Daoy (cell line): ENCODE measurements at regions not wholly inside any gene's neighbourhood (a gene's known extent, or its start where the extent isn't known, plus 50 kb on each side); places are given as distances from the start of the nearest gene placed in this dataset.
A peak's percentile ranks its signal among the peaks of the same experiment; 100 is the strongest.
"Not testable (repeated sequence)": the region's sequence is repeated elsewhere in the genome, so short reads cannot be mapped to it uniquely, and the experiment has no call there.

Experiments
- DNase-seq: peaks from one replicate; pipeline ENCODE4 v3.0.0-alpha.2; 2015; ENCODE audit warnings: low read depth

- DNase-seq: no peak
Measured at GRCh38 chr3:197430934-197431333, 124.8 kb downstream of the BDH1 start.

GRCh38 chr3:197430502-197430901 lies 125.3 kb downstream of the BDH1 start:
- no peak for DNase-seq

DNA sequence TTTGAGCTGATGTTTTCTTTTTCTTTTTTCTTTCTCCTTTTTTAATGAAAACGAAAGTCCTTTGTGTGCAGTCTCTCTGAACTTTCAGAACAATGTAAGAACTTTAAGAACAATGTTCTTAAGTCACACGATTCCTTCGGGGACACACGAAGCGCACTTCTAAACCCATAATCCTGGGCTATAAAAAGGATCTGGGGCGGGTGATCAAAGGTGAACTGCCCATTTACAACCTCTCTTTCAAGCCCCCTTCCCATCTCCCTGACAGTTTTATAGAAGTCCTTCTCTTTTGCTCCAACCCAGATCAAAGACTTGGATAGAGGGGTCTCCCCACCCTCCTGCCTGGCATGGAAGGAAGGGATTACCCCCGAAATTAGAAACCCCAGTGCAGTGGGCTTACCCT lies 126.8 kb downstream of the BDH1 start:
- DNase-seq: no peak

DNA sequence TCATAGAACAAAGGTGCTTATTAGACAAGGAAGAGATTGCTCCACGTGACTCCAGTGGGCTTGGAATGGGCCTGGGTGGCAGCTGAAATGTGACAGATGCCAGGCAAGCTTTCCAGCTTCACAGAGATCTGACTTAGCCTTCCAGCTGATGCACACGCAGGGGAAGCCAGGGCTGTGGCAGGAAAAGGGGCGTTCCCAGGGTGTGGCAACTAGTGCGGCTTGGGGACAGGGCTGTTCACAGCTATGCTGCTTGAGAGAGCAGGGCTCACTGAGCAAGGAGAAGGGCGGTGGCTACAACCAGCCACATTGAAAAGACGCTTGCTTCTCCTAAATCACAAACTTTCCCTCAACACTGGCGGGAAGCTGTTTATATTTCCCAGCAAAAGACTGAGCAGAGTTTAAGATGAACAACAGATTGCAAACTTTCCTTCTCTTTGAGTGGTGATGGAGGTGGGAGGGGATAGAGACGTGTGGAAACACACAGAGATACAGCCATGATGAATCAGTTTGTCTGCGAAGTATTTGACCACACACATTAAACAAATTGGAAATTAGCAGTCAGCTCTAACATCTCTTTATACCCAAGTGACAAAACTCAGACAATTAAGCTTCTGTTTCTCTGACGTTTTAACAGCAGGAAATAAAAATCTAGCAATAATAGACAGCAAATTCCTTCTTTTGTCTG lies 127.5 kb downstream of the BDH1 start:
- DNase-seq: peak; percentile 85

GRCh38 chr3:197427021-197427420 lies 128.6 kb upstream of the DLG1 start:
- peak; percentile 20 for DNase-seq

- DNase-seq: peak; percentile 87
Measured at GRCh38 chr3:197426121-197426566, 127.7 kb upstream of the DLG1 start.

GRCh38 chr3:197425485-197426120 lies 127.2 kb upstream of the DLG1 start:
- no peak for DNase-seq

- DNase-seq: no peak
Measured at GRCh38 chr3:197424674-197425484, 126.5 kb upstream of the DLG1 start.

GRCh38 chr3:197424266-197424665 lies 125.9 kb upstream of the DLG1 start:
- no peak for DNase-seq

GRCh38 chr3:197423376-197423775 lies 125.0 kb upstream of the DLG1 start:
- DNase-seq: no peak

GRCh38 chr3:197422506-197422905 lies 124.1 kb upstream of the DLG1 start:
- DNase-seq: no peak

DNA sequence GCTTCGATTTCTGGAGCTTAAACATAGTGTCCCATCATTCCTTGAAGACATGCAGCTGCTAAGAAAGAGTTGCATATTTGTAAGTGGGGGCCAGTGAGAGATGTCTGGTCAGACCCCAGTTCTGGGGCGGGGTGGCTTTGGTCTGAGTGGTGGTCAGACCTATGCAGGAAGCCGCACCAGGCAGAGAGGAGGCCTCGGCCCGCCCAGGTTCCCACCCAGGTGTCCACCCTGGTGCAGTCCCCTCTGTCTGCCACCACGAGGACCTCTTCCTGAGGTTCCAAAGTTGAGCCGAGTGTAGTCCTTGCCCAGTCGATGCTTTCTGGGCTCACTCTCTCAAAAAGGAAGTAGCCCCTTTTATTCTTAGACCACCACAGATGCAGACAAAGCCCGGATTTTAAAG lies 122.6 kb upstream of the DLG1 start:
- DNase-seq: no peak

DNA sequence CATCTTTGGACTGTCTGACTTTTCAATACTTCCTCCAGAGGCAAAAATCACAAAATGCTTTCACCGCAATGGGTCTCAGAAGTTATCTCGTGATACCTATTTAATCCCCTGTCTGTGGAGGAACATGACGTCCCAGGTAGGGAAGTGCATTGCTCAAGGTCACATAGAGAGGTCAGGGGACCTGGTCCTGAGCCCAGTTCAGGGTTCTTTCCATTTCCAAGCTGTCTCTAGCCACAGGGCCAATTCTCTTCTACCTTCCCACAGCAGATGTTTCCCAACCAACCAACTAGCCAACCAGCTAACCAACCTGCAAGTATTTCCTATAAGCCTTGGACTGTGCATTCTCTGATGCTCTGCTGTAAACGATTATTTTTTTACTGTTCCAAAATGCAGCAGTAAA lies 122.2 kb upstream of the DLG1 start:
- no peak for DNase-seq

GRCh38 chr3:197420115-197420514 lies 121.7 kb upstream of the DLG1 start:
- no peak for DNase-seq

DNA sequence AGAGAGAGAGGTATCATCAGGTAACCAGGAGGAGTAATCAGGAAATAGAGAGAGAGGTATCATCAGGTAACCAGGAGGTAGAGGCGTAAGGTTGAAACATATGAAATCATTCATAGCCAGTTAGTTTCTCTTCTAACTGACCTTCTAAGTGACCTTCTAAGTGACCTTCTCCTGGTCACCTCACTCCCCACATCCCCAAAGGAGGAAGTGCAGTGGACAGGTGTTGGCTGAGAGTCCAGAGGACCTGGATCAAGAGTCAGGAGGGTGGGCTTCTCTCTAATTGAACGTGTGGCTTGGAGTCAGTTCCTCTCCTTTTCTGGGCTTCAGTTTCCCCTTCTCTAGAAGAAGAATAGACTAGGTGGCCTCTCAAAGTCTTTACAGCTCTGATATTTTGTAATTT lies 121.3 kb upstream of the DLG1 start:
- no peak for DNase-seq

DNA sequence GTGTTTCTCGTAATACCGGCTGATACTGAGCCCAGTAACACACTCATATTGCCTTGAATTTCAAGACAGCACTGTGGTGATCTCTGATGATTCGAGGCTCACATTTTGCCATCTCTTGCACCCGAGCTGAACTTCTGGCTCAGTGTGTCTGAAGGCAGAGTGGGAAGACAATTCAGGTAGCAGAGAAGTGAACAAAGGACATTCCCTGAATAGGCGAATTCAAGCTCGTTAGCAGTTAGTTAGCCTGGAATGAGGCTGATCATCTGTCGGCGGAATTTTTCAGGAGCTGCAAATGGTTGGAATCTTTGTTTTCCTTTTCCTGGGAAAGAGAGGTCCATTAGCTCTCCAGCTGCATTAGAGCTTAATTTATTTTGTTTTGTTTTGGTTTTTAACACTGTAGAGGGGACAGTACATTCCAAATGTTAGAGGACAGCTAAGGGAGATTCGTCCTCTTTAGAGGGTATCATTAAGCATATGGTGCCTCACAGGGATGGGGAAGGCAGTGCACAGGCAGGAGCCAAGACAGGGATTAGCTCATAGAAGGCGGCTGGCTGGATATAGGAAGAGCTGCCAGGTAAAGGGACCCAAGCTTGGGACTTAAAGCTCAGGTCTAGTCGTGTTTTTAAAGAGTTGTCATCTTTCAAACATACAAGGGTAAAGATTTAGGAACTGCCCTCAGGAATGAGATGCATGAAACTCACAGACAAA lies 119.7 kb upstream of the DLG1 start:
- no peak for DNase-seq

GRCh38 chr3:197417441-197417840 lies 119.0 kb upstream of the DLG1 start:
- no peak for DNase-seq

DNA sequence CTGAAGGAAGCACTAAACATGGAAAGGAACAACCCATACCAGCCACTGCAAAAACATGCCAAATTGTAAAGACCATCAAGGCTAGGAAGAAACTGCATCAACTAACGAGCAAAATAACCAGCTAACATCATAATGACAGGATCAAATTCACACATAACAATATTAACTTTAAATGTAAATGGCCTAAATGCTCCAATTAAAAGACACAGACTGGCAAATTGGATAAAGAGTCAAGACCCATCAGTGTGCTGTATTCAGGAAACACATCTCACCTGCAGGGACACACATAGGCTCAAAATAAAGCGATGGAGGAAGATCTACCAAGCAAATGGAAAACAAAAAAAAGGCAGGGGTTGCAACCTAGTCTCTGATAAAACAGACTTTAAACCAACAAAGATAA lies 113.5 kb upstream of the DLG1 start:
- not testable (repeated sequence) for DNase-seq

GRCh38 chr3:197410170-197410569 lies 111.8 kb upstream of the DLG1 start:
- not testable (repeated sequence) for DNase-seq

- DNase-seq: peak; percentile 47
Measured at GRCh38 chr3:197408177-197408957, 110.0 kb upstream of the DLG1 start.

- DNase-seq: no peak
Measured at GRCh38 chr3:197407526-197407925, 109.1 kb upstream of the DLG1 start.
